GM23338 (cell line): ENCODE measurements at regions not wholly inside any gene's neighbourhood (a gene's known extent, or its start where the extent isn't known, plus 50 kb on each side); places are given as distances from the start of the nearest gene placed in this dataset. TPM values are rescaled to one million over a fixed set of nuclear protein-coding genes. Genes with fewer than 3 reads are reported as not detected.
A peak's percentile ranks its signal among the peaks of the same experiment; 100 is the strongest.
"Not testable (repeated sequence)": the region's sequence is repeated elsewhere in the genome, so short reads cannot be mapped to it uniquely, and the experiment has no call there.

Experiments used
- ATAC-seq: fragments of 200-7000 bp; cut with Tn5 transposase; 3 replicates; pipeline ENCODE4 v1.9.1; 2020
- DNase-seq: peaks from one replicate; pipeline ENCODE4 v3.0.0-alpha.2; 2015; ENCODE audit warnings: low spot score
- H2AFZ ChIP-seq: fragments of 200-600 bp; sonication (generic); 2 replicates; pipeline ENCODE4 v1.8.0; 2016; ENCODE audit warnings: antibody characterized with exemption, mild to moderate bottlenecking, moderate library complexity
- H3F3A ChIP-seq: fragments of 200-600 bp; sonication (generic); replicated peaks from 2 replicates; pipeline ENCODE4 v1.8.0; 2017; ENCODE audit warnings: antibody characterized with exemption, mixed run types, low read depth
- H3K27ac ChIP-seq: fragments of 200-600 bp; sonication (generic); 2 replicates; pipeline ENCODE4 v1.6.1; 2016; ENCODE audit warnings: low read depth
- H3K27me3 ChIP-seq: fragments of 200-600 bp; sonication (generic); 2 replicates; pipeline ENCODE4 v1.8.0; 2016; ENCODE audit warnings: mild to moderate bottlenecking, mixed run types, moderate library complexity; ENCODE audit not compliant: insufficient read depth
- H3K36me3 ChIP-seq: fragments of 200-600 bp; sonication (generic); 2 replicates; pipeline ENCODE4 v1.8.0; 2016; ENCODE audit warnings: mild to moderate bottlenecking; ENCODE audit not compliant: insufficient read depth
- H3K4me1 ChIP-seq: fragments of 200-600 bp; sonication (generic); 2 replicates; pipeline ENCODE4 v1.8.0; 2016; ENCODE audit warnings: mild to moderate bottlenecking, moderate library complexity; ENCODE audit not compliant: insufficient read depth
- H3K4me2 ChIP-seq: fragments of 200-600 bp; sonication (generic); 2 replicates; pipeline ENCODE4 v1.7.1; 2017; ENCODE audit warnings: mixed run types
- H3K4me3 ChIP-seq: fragments of 200-600 bp; sonication (generic); 2 replicates; pipeline ENCODE4 v1.6.1; 2016; ENCODE audit warnings: mixed run types
- H3K79me2 ChIP-seq: fragments of 200-600 bp; sonication (generic); replicated peaks from 2 replicates; pipeline ENCODE4 v1.8.0; 2017; ENCODE audit warnings: mild to moderate bottlenecking; ENCODE audit not compliant: insufficient read depth
- H3K9me2 ChIP-seq: fragments of 200-600 bp; sonication (generic); 2 replicates; pipeline ENCODE4 v1.8.0; 2017; ENCODE audit not compliant: insufficient read depth
- H4K20me1 ChIP-seq: fragments of 200-600 bp; sonication (generic); replicated peaks from 2 replicates; pipeline ENCODE4 v1.8.0; 2017; ENCODE audit warnings: mild to moderate bottlenecking; ENCODE audit not compliant: insufficient read depth
- H3K27ac Mint-ChIP-seq: 2 replicates; pipeline ENCODE4 v1.8.0; 2020; ENCODE audit warnings: inconsistent platforms, mild to moderate bottlenecking, moderate library complexity, mixed read lengths
- H3K27me3 Mint-ChIP-seq: 3 replicates; pipeline ENCODE4 v1.8.0; 2022; ENCODE audit warnings: low read depth, mild to moderate bottlenecking, moderate library complexity, mixed read lengths, inconsistent platforms; ENCODE audit not compliant: insufficient read depth, poor library complexity
- H3K36me3 Mint-ChIP-seq: 3 replicates; pipeline ENCODE4 v1.8.0; 2021; ENCODE audit warnings: low read depth, mild to moderate bottlenecking, inconsistent platforms, moderate library complexity, mixed read lengths
- H3K4me1 Mint-ChIP-seq: 3 replicates; pipeline ENCODE4 v1.8.0; 2020; ENCODE audit warnings: mild to moderate bottlenecking, inconsistent platforms, mixed read lengths
- H3K4me3 Mint-ChIP-seq: 3 replicates; pipeline ENCODE4 v1.8.0; 2021; ENCODE audit warnings: moderate library complexity, mild to moderate bottlenecking, inconsistent platforms, mixed read lengths
- H3K9me3 Mint-ChIP-seq: 3 replicates; pipeline ENCODE4 v1.8.0; 2020; ENCODE audit warnings: moderate library complexity, mild to moderate bottlenecking, inconsistent platforms, mixed read lengths
- small RNA-seq: library from RNA; depleted of rRNA; stranded (forward); fragments of <200 nt; gene quantifications from one replicate; pipeline ENCODE3, GENCODE V24; 2014; ENCODE audit warnings: low replicate concordance

DNA sequence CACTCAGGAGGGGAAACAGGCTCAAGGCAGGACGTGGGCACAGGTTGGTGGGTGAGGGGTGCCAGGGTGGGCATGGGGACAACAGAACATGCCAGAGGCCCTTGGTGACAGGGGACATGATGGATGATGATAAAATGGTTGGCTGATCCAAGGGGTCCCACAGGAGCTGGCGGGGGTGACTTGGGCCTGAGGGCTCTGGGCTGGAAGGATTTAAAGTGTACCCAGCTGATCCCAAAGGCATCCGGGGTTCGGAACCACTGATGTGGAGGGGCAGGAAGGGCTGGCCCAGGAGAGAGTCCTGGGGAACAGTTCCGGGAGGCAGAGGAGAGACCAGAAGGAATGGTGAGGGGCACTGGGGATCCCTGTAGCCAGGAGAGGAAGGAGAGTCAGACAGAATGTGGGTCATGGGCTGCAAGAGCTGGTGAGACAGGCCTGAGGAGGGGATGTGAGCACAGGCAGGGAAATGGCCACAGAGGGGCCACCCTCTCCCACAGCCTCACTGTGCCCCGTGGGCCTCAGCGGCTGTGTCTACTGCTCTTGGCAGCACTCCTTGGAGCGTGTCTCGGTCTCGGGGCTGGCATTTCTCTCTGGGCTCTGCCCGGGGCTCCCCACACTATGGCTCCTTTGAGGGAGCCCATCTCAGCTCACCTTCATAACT is 70.7 kb upstream of the PTPN20 start:
- H3K36me3 Mint-ChIP-seq, ATAC-seq: not testable (repeated sequence)

DNA sequence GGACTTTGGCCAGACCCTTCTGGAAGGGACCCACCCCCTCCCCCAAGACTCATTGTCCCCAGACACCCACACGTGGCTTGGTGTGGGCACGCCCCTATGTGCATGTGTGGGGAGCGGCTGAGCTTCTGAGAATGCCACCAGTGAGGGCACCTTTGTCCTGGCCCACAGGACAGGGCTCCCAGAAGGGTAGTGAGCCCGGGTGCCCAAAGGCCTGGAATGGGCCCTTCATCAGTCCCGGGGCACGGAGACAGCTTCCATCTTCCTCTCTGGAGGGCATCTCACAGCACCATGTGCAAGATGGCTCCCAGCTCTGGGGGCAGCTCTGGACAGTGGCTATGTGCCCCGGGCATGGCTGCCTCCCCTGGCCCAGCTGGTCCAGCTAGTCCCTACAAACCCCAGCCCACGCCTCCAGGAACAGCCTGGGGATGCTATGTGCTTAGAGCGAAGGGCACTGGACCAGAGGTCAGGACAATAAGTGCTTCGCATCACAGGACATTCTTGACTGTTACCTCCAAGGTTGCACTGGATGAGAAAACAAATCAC is 70.1 kb upstream of the PTPN20 start:
- not testable (repeated sequence) for H4K20me1 ChIP-seq, DNase-seq, H3F3A ChIP-seq, H3K36me3 ChIP-seq, H2AFZ ChIP-seq, H3K4me1 Mint-ChIP-seq, H3K27ac ChIP-seq, ATAC-seq, H3K79me2 ChIP-seq, H3K4me2 ChIP-seq, H3K27ac Mint-ChIP-seq, H3K36me3 Mint-ChIP-seq, H3K9me3 Mint-ChIP-seq, H3K27me3 Mint-ChIP-seq, H3K4me1 ChIP-seq, H3K4me3 ChIP-seq, H3K27me3 ChIP-seq, H3K4me3 Mint-ChIP-seq, H3K9me2 ChIP-seq

More for the DNA sequence above, 70.7 kb upstream of the PTPN20 start:
- not testable (repeated sequence) for H3K9me2 ChIP-seq, H2AFZ ChIP-seq, H3K4me3 Mint-ChIP-seq, H3K36me3 ChIP-seq, H3K4me1 ChIP-seq, H3K27ac Mint-ChIP-seq, H3K4me3 ChIP-seq, H3K27ac ChIP-seq, DNase-seq, H3K4me1 Mint-ChIP-seq, H3K9me3 Mint-ChIP-seq, H3K79me2 ChIP-seq, H3K4me2 ChIP-seq, H3K27me3 Mint-ChIP-seq, H4K20me1 ChIP-seq, H3F3A ChIP-seq, H3K27me3 ChIP-seq

DNA sequence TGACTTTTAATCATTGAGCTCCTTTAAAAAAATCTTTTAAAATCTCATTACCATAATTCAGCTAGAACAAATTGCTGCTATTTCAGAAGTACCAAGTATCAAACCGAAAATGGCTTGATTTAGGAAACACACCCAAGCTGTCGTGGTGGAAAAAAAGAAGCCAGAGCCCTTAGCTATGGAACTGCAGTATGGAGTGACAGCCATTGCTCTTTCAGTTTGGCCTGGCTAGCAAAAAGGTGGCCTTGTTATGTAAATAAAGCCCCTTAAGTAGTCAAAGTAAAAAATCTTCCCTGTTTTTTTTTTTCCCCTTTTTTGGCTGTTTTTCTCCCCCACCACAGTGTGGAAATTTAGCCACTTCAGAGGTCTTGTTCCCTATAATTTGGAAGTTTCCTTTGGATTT is 66.0 kb upstream of the PTPN20 start:
- H3K4me3 Mint-ChIP-seq, H3K9me2 ChIP-seq, H3K4me2 ChIP-seq, H3K27ac Mint-ChIP-seq, H3K36me3 ChIP-seq, DNase-seq, H2AFZ ChIP-seq, H3K36me3 Mint-ChIP-seq, H3F3A ChIP-seq, H3K27me3 Mint-ChIP-seq, H3K4me1 Mint-ChIP-seq, H3K27me3 ChIP-seq, H3K4me1 ChIP-seq, H3K4me3 ChIP-seq, H4K20me1 ChIP-seq, H3K9me3 Mint-ChIP-seq, H3K79me2 ChIP-seq, H3K27ac ChIP-seq: not testable (repeated sequence)
- peak; percentile 83 for ATAC-seq

DNA sequence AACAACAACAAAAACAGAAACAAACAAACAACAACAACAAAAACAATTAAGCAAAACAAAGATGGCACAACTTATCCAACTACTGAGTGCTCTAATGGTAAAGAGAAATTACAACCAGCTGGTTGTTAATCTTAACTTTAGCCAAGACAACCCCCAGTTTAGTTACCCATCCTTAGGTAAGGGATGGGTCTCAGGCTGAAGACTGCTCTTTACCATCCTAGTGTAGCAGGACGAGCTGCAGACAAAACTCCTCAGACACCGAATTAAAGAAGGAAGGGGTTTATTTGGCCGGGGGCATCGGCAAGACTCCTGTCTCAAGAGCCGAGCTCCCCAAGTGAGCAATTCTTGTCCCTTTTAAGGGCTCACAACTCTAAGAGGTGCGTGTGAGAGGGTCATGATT is 65.6 kb upstream of the PTPN20 start:
- not testable (repeated sequence) for H3K27me3 Mint-ChIP-seq, H3K36me3 ChIP-seq, H3K4me2 ChIP-seq, H3K4me3 ChIP-seq, H2AFZ ChIP-seq, H3K4me1 ChIP-seq, H3K9me3 Mint-ChIP-seq, H3K27ac Mint-ChIP-seq, H3K4me3 Mint-ChIP-seq, H3K36me3 Mint-ChIP-seq, H3K4me1 Mint-ChIP-seq, H3K27ac ChIP-seq, H3K27me3 ChIP-seq, H4K20me1 ChIP-seq, H3K79me2 ChIP-seq, DNase-seq, H3K9me2 ChIP-seq, H3F3A ChIP-seq
- ATAC-seq = peak; percentile 66

DNA sequence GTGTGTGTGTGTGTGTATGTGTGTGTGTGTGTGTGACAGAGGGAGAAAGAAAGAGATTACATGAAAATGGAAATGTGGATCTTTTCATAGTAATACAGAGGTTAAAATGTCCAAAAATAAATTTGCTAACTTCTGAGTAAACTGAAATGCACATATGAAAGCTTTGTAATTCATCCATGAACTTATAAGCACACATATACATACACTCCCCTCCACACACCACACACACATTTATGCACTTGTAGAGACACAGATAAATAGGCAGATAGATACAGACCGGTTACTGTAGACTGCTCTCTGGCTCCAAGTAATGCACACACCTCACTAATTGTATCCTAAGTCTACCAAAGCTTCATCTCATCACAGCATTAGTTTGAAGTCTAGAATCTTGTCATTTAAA is 50.5 kb upstream of the PTPN20 start:
- not testable (repeated sequence) for H3K9me2 ChIP-seq, H3K9me3 Mint-ChIP-seq, H2AFZ ChIP-seq, H3F3A ChIP-seq, H3K4me2 ChIP-seq, H3K27me3 Mint-ChIP-seq, ATAC-seq, H3K27ac ChIP-seq, H4K20me1 ChIP-seq, H3K27me3 ChIP-seq, H3K4me1 Mint-ChIP-seq, H3K36me3 Mint-ChIP-seq, H3K79me2 ChIP-seq, DNase-seq, H3K4me3 Mint-ChIP-seq, H3K27ac Mint-ChIP-seq, H3K4me3 ChIP-seq, H3K4me1 ChIP-seq, H3K36me3 ChIP-seq

Small RNAs in the stretch of these regions (small RNA-seq; reads per million reads assigned to genes)
- gene RNA5SP311 = not detected
